SK-N-SH (cell line): ENCODE measurements at regions not wholly inside any gene's neighbourhood (a gene's known extent, or its start where the extent isn't known, plus 50 kb on each side); places are given as distances from the start of the nearest gene placed in this dataset.

Source experiments
- CTCF ChIA-PET: fragments of 300-600, 350-600 bp; formaldehyde crosslinking; extraction: SDS; loops from one replicate; lab custom pipeline; 2021; lab: Yijun Ruan, JAX
- POLR2A ChIA-PET: fragments of 350-600 bp; sonication (Branson Sonifier 250); formaldehyde crosslinking; extraction: SDS; loops from one replicate; lab custom pipeline; 2020; ENCODE audit warnings: antibody characterized with exemption, inconsistent platforms; lab: Yijun Ruan, JAX
- DNase-seq: peaks from one replicate; pipeline ENCODE4 v3.0.0; 2012
- H2AFZ ChIP-seq: fragments of 200-600 bp; sonication (generic); 2 replicates; pipeline ENCODE4 v1.8.1; 2016; ENCODE audit warnings: antibody characterized with exemption, mild to moderate bottlenecking, low read depth
- H3F3A ChIP-seq: fragments of 200-600 bp; sonication (generic); replicated peaks from 2 replicates; pipeline ENCODE3; 2016; ENCODE audit warnings: antibody characterized with exemption, mild to moderate bottlenecking; ENCODE audit not compliant: insufficient read depth
- H3K27ac ChIP-seq, 2 experiments: fragments of 200-500 bp in 1 of 2; fragments of 200-600 bp in 1 of 2; sonication (Bioruptor generic) in 1 of 2; sonication (generic), shearing (Covaris generic) in 1 of 2; 2 replicates each; pipeline versions ENCODE4 v1.5.1 to v1.6.1; 2014 to 2016; ENCODE audit warnings: low read depth in 2 of 2, inconsistent platforms in 1 of 2, low read length in 1 of 2, mild to moderate bottlenecking in 1 of 2, mixed read lengths in 1 of 2
- H3K27me3 ChIP-seq: fragments of 200-600 bp; sonication (generic), shearing (Covaris generic); 2 replicates; pipeline ENCODE4 v1.6.1; 2016; ENCODE audit warnings: mixed run types; ENCODE audit not compliant: insufficient read depth
- H3K36me3 ChIP-seq, 2 experiments: fragments of 200-500 bp in 1 of 2; fragments of 200-600 bp in 1 of 2; sonication (Bioruptor generic) in 1 of 2; sonication (generic) in 1 of 2; replicated peaks in 1 of 2; 2 replicates each; pipeline versions ENCODE3 to v1.5.1; 2014 to 2016; ENCODE audit warnings: low read length in 1 of 2, mild to moderate bottlenecking in 1 of 2; ENCODE audit not compliant: insufficient read depth in 2 of 2, control insufficient read depth in 1 of 2
- H3K4me1 ChIP-seq, 2 experiments: fragments of 200-500 bp in 1 of 2; fragments of 200-600 bp in 1 of 2; sonication (Bioruptor generic) in 1 of 2; sonication (generic), shearing (Covaris generic) in 1 of 2; 2 replicates each; pipeline versions ENCODE4 v1.5.1 to v1.6.1; 2014 to 2016; ENCODE audit warnings: low read depth in 1 of 2, low read length in 1 of 2, mixed run types in 1 of 2; ENCODE audit not compliant: insufficient read depth in 2 of 2, control insufficient read depth in 1 of 2
- H3K4me2 ChIP-seq: fragments of 200-600 bp; sonication (generic), shearing (Covaris generic); 2 replicates; pipeline ENCODE4 v1.6.1; 2017; ENCODE audit warnings: mixed run types
- H3K4me3 ChIP-seq, 2 experiments: fragments of 200-500 bp in 1 of 2; fragments of 200-600 bp in 1 of 2; sonication (Bioruptor generic) in 1 of 2; sonication (generic), shearing (Covaris generic) in 1 of 2; 2 replicates each; pipeline versions ENCODE4 v1.5.1 to v1.8.1; 2014 to 2016; ENCODE audit warnings: low read depth in 2 of 2, inconsistent platforms in 1 of 2, low read length in 1 of 2, mild to moderate bottlenecking in 1 of 2, mixed read lengths in 1 of 2, moderate library complexity in 1 of 2
- H3K79me2 ChIP-seq: fragments of 200-600 bp; sonication (generic); 2 replicates; pipeline ENCODE4 v1.8.1; 2017; ENCODE audit warnings: mild to moderate bottlenecking; ENCODE audit not compliant: insufficient read depth
- H3K9ac ChIP-seq: fragments of 200-600 bp; sonication (generic); 2 replicates; pipeline ENCODE4 v1.6.1; 2017; ENCODE audit warnings: mixed run types
- H3K9me2 ChIP-seq: fragments of 200-600 bp; sonication (generic); 2 replicates; pipeline ENCODE4 v1.6.1; 2017; ENCODE audit warnings: mixed run types
- H3K9me3 ChIP-seq: fragments of 200-600 bp; sonication (generic); 2 replicates; pipeline ENCODE4 v1.6.1; 2017; ENCODE audit warnings: mixed run types, mild to moderate bottlenecking, moderate library complexity
- H4K20me1 ChIP-seq: fragments of 200-600 bp; sonication (generic); 2 replicates; pipeline ENCODE4 v1.6.1; 2017; ENCODE audit warnings: mild to moderate bottlenecking, mixed run types; ENCODE audit not compliant: insufficient read depth
- ELF1 ChIP-seq: IDR thresholded peaks from 2 replicates; pipeline ENCODE4 v1.4.0; 2012
- EP300 ChIP-seq, 2 experiments: IDR thresholded peaks; 2 replicates each; pipeline versions ENCODE4 v1.4.0 to v1.6.1; 2012; ENCODE audit warnings: borderline replicate concordance in 1 of 2, low read depth in 1 of 2, low read length in 1 of 2
- EZH2phosphoT487 ChIP-seq: fragments of 200-600 bp; sonication (generic); IDR thresholded peaks from 2 replicates; pipeline ENCODE4 v1.6.1; 2017; ENCODE audit warnings: low read depth, mixed run types, mild to moderate bottlenecking, antibody characterized with exemption, moderate library complexity, borderline replicate concordance
- FOXM1 ChIP-seq: IDR thresholded peaks from 2 replicates; pipeline ENCODE4 v1.4.0; 2012; ENCODE audit warnings: low read depth, mild to moderate bottlenecking
- GABPA ChIP-seq: IDR thresholded peaks from 2 replicates; pipeline ENCODE4 v1.4.0; 2012; ENCODE audit warnings: low read depth, mild to moderate bottlenecking
- GATA2 ChIP-seq: sonication (generic); formaldehyde crosslinking; IDR thresholded peaks from 2 replicates; pipeline ENCODE4 v1.5.0; 2020; ENCODE audit warnings: mild to moderate bottlenecking, missing genetic modification reagents
- MEF2A ChIP-seq: IDR thresholded peaks from 2 replicates; pipeline ENCODE4 v1.4.0; 2012; ENCODE audit warnings: low read depth, borderline replicate concordance
- NRF1 ChIP-seq: IDR thresholded peaks from 2 replicates; pipeline ENCODE4 v1.6.1; 2012; ENCODE audit warnings: low read depth, mild to moderate bottlenecking, low read length
- PBX3 ChIP-seq: IDR thresholded peaks from 2 replicates; pipeline ENCODE4; 2012
- POLR2AphosphoS5 ChIP-seq: IDR thresholded peaks from 2 replicates; pipeline ENCODE4 v1.6.1; 2012; ENCODE audit warnings: low read depth, low read length
- RAD21 ChIP-seq: IDR thresholded peaks from 2 replicates; pipeline ENCODE4 v1.6.1; 2012; ENCODE audit warnings: mild to moderate bottlenecking, low read length
- REST ChIP-seq: IDR thresholded peaks from 2 replicates; pipeline ENCODE4 v1.6.1; 2012; ENCODE audit warnings: mild to moderate bottlenecking, low read depth, low read length, moderate library complexity
- RFX5 ChIP-seq: IDR thresholded peaks from 2 replicates; pipeline ENCODE4 v1.6.1; 2012; ENCODE audit warnings: mild to moderate bottlenecking, improper control_type of control experiment, low read length
- SMC3 ChIP-seq: IDR thresholded peaks from 2 replicates; pipeline ENCODE4 v1.6.1; 2012; ENCODE audit warnings: low read depth, low read length, improper control_type of control experiment
- TAF1 ChIP-seq: IDR thresholded peaks from 2 replicates; pipeline ENCODE4 v1.6.1; 2012; ENCODE audit warnings: low read depth, mild to moderate bottlenecking, low read length, moderate library complexity, borderline replicate concordance
- TEAD4 ChIP-seq: IDR thresholded peaks from 2 replicates; pipeline ENCODE4 v1.4.0; 2012; ENCODE audit warnings: mild to moderate bottlenecking, borderline replicate concordance; ENCODE audit not compliant: insufficient read depth
- USF1 ChIP-seq: IDR thresholded peaks from 2 replicates; pipeline ENCODE4 v1.4.0; 2012; ENCODE audit warnings: low read depth, borderline replicate concordance
- WGBS: methylation state at CpG from one replicate; pipeline ENCODE4 v1.1.6; 2017; ENCODE audit warnings: low lambda C conversion rate; 5-methylcytosine and 5-hydroxymethylcytosine counted together
- TF ChIP-seq, protein P1 (sequence below): fragments of 150-350 bp; IDR thresholded peaks from 2 replicates; pipeline ENCODE4 v1.6.1; 2016; ENCODE audit warnings: mild to moderate bottlenecking, low read depth, low read length

- TF ChIP-seq RFX5, result no peak
- TF ChIP-seq MEF2A, result no peak
Measured at GRCh38 chr4:110292994-110293744, 94.8 kb upstream of the ELOVL6 start (continued).

- Histone ChIP-seq H3K27me3 (no peaks in the 10 kb centered on the region), H2AFZ (no peak overlapping the region), H3K79me2 (no peaks in the 10 kb centered on the region; the same call in 1 of the 2 replicates), H4K20me1 (no peaks in the 10 kb centered on the region), H3K4me2 (no peak overlapping the region), H3K4me1 (no peaks in the 10 kb centered on the region), H3K9me2 (no peaks in the 10 kb centered on the region), H3F3A (no peaks in the 10 kb centered on the region), H3K9ac (no peak overlapping the region), H3K9me3 (no peaks in the 10 kb centered on the region), H3K4me3 (no peak overlapping the region), H3K36me3 (no peaks in the 10 kb centered on the region), H3K27ac (no peak overlapping the region)
- ChIA-PET CTCF (interaction anchor here (0.8 kb wide), 1 partner anchor 9 kb away, joined by 4 read pairs; no protein-coding TSS in a partner anchor), POLR2A (no interaction called here)
- no peak for TF ChIP-seq USF1
- no peak for TF ChIP-seq EZH2phosphoT487
- no peak for TF ChIP-seq SMC3
- TF ChIP-seq REST, result no peak
- TF ChIP-seq MEF2A, result no peak
- TF ChIP-seq EP300 (IDR thresholded peaks at IDR 0.05; ENCODE audit: borderline replicate concordance in 1 of 2, low read depth in 1 of 2, low read length in 1 of 2), result no peak
- no peak for TF ChIP-seq GABPA
- TF ChIP-seq, protein P1, sequence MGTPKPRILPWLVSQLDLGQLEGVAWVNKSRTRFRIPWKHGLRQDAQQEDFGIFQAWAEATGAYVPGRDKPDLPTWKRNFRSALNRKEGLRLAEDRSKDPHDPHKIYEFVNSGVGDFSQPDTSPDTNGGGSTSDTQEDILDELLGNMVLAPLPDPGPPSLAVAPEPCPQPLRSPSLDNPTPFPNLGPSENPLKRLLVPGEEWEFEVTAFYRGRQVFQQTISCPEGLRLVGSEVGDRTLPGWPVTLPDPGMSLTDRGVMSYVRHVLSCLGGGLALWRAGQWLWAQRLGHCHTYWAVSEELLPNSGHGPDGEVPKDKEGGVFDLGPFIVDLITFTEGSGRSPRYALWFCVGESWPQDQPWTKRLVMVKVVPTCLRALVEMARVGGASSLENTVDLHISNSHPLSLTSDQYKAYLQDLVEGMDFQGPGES, result no peak
- no peak for TF ChIP-seq FOXM1
- TF ChIP-seq NRF1, result no peak
- TF ChIP-seq TEAD4, result no peak
- no peak for TF ChIP-seq RAD21
- no peak for TF ChIP-seq GATA2 (CRISPR knock-in tag)
- TF ChIP-seq ELF1, result no peak
- TF ChIP-seq PBX3, result no peak
- TF ChIP-seq POLR2AphosphoS5, result no peak
- no peak for TF ChIP-seq TAF1
- DNase-seq, result no peak
- WGBS, result 28% methylated on average over 1 of the region's 1 CpG
Measured at GRCh38 chr4:110290511-110290910, 92.1 kb upstream of the ELOVL6 start.
